ENCODE measurements at regions not wholly inside any gene's neighbourhood (a gene's known extent, or its start where the extent isn't known, plus 50 kb on each side); places are given as distances from the start of the nearest gene placed in this dataset.
"Not testable (repeated sequence)": the region's sequence is repeated elsewhere in the genome, so short reads cannot be mapped to it uniquely, and the experiment has no call there.

GRCh38 chr6:134400941-134401340 is 83.0 kb upstream of the SGK1 start:
- DNase-seq (ENCODE audit: low read depth in 2 of 2), result no peak

- DNase-seq (ENCODE audit: low read depth in 2 of 2), result peak in 1 of 2 donors; percentile 0
Observed at GRCh38 chr6:134398453-134398852, 80.5 kb upstream of the SGK1 start.

DNA sequence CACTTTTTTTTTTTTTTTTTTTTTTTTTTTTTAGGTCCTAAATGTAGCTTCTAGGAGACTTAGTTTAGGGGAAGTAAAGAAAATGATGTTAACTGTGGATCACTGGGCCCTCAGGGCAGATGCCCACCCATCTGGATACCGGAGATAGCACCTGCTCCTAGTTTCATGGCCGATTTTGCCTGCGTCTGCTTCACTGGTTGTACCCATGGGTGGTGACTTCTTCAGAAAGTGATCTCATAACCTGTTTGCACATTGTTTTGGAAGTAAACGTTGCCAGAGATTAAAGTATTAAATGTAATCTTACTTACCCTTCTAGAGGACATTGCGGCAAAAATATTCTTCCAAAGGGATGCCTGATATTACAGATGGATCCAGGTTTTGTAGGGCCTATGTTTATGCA is 79.8 kb upstream of the SGK1 start:
- DNase-seq (ENCODE audit: low read depth in 2 of 2), result no peak

DNA sequence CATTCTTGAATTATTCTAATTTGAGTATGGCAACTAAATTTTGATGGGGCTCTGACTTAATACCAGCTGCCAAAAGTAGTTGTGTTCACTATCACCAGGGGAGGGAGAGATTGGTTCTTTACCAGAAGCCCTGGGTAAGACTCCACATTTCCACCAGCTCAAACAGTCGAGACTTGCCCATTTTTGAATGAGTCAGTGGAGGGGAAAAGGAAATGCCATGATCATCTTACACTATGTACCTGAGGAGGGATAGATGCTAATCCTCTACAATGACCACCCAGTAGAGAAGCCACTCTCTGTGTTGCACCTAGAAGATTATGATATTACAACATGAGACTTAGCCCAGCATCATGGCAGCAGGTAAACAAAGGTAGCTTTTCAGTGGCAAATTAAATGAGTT is 77.0 kb upstream of the SGK1 start:
- no peak for DNase-seq (ENCODE audit: low read depth in 2 of 2)

DNA sequence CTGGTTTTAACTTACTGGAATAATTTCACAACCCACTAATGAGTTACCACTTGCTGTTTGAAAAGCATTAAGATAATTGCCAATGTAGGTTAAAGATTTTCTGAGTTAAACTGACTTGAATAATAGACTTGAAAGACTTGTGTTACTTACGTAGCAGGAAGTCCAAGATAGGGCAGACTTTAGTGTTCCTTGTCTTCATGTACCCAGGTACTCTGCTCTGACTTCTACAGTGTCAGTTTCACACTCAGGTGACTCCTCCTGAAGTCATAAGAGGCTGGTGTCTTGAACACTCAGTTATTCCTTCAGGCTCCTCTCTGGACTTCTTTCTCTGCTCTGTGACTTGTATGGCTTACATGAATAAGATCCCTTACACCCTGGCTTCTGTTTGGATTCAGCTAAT is 76.3 kb upstream of the SGK1 start:
- DNase-seq (ENCODE audit: low read depth in 2 of 2), result no peak

DNA sequence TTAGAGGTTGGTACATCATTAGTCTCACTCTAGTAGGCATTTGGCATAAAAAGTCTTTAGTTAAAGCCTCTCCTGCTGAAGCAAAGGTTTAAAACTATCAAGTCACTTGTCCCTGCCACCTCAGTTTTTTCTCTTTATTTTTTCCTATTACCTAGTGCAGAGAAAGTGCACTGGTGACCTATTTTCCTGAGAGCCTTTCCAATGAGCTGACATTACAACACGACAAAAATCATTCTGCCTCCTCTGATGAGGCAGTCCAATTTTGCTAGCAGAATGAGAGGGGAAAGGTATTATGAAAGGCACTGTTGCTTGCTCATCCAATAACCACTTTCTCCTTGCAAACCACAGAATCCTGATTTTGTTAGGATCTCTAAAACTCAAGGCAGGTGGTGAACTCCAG is 73.3 kb upstream of the SGK1 start:
- DNase-seq (ENCODE audit: low read depth in 2 of 2), result no peak

GRCh38 chr6:134389658-134390057 is 71.7 kb upstream of the SGK1 start:
- DNase-seq (ENCODE audit: low read depth in 2 of 2), result no peak

GRCh38 chr6:134389129-134389528 is 71.2 kb upstream of the SGK1 start:
- no peak for DNase-seq (ENCODE audit: low read depth in 2 of 2)

GRCh38 chr6:134386482-134386881 is 68.6 kb upstream of the SGK1 start:
- not testable (repeated sequence) for DNase-seq (ENCODE audit: low read depth in 2 of 2)

- no peak for DNase-seq (ENCODE audit: low read depth in 2 of 2)
Observed at GRCh38 chr6:134381959-134382358, 64.0 kb upstream of the SGK1 start.

DNA sequence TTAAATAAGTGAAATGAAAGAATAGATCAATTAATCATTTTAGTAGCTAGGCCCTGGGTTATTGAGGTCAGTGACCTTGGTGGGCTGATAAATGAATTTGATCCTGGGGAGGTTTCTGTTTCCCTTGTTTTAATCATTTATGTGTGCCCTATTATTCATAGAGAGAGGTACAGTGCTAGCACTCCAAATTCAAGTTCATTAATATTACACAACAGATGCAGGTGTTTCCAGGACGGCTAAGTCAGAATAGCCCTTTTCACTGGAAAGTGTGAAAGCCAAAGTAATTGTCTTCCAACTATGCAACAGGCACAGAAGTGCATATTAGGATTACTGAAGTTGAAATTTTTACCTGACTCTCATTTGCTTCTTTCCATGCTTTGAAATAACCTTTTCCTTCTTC is 61.7 kb upstream of the SGK1 start:
- DNase-seq (ENCODE audit: low read depth in 2 of 2), result no peak

- DNase-seq (ENCODE audit: low read depth in 2 of 2), result peak; percentile 18 to 22
Observed at GRCh38 chr6:134379076-134379475, 61.2 kb upstream of the SGK1 start.

GRCh38 chr6:134378426-134378825 is 60.5 kb upstream of the SGK1 start:
- DNase-seq (ENCODE audit: low read depth in 2 of 2), result no peak

- no peak for DNase-seq (ENCODE audit: low read depth in 2 of 2)
Observed at GRCh38 chr6:134376785-134377184, 58.9 kb upstream of the SGK1 start.

DNA sequence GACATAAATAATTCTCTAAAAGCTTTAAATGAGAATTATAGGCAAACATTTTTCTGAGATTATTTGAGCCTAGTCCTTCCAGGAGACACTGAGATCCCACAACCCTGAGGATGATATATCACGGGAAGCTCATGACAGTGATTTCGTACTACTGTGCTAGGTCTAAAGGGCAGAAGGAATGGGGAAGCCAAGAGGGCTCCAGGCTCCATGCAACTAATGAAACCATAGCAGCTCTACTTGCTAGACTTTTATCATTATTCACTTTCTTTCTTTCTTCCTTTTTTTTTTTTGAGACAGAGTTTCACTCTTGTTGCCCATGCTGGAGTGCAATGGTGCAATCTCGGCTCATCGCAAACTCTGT is 57.3 kb upstream of the SGK1 start:
- DNase-seq (ENCODE audit: low read depth in 2 of 2), result no peak

DNA sequence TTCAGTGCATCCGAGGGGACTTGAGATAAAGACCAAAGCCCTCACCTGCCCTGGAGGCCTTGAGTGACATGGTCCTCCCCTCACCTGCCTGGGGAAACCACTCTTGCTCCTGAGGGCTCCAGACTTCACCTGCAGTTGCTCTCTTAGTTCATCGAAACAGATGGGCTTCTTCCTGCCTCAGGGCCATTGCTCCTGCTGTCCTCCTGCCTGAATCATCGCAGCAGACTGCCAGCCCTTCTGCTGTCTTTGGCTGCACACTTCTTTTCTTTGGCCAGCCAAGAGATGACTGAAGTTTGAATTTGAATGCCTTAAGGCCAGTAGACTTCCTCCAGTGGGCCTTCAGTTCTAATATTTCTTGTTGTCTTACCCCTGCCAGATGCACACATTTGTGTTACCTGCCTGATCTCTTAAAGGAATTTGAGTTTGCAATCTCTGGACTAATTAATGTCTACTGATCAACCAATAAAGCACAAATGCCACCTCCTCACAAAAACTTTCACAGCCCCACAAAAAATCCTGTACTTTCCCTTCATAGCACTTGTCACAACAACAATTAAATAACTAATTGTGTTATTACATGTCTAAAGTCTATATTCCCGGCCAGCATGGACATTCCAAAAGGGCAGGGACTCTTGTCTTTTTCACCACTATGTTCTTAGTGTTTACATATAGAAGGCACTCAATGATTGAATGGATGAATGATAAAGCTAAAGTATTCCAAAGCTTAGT is 56.7 kb upstream of the SGK1 start:
- no peak for DNase-seq (ENCODE audit: low read depth in 2 of 2)

DNA sequence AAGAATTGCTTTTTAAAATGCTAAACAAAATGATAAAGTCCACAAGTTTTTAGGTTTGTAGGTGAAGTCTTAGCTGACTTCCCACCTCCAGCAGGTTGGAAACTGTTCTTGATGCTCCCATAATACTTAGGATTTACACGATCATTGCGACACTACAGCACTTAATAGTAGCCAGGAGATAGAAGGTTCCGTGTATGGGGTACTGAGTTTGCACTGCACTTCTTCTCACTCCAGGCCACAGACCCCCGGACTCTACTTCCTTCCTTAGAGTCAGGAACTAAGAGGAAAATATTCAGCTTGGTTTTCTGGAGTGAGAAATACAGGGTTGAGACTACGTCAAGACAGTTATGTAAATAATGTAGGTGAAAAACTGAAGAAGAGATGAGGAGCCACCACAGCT is 56.1 kb upstream of the SGK1 start:
- DNase-seq (ENCODE audit: low read depth in 2 of 2), result no peak

GRCh38 chr6:134373282-134373922 is 55.5 kb upstream of the SGK1 start:
- no peak for DNase-seq (ENCODE audit: low read depth in 2 of 2)

DNA sequence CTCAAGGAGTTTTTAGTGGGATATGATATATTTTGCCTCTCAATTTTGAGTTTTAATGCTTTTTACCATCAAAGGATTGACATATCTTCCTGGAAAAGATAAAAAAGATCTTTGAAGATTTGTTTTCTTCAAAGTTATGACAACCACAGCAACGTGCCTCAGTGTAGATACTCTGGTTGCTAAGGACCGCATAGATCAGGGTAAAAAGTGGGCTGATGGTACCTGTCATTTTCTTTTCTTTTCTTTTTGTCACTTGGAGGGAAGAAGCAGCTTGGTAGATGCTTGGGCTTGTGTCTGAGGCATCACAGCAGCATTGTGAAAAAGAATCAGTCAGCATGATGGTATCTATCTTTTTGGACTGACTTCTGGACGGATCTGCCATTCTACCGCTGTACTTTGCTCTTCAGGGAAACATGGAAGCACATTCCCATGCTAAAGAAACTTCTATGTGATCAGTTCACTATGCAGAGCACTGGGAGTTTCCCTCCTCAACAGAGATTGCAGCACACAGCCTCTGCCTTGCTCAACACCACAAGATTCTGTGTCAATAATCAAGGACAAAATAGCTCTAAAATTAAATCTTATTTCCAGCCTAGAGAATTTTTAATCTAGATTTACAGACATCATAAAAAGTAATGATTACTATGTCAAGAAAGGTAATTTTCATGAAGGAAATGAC is 54.8 kb upstream of the SGK1 start:
- DNase-seq (ENCODE audit: low read depth in 2 of 2), result no peak

DNA sequence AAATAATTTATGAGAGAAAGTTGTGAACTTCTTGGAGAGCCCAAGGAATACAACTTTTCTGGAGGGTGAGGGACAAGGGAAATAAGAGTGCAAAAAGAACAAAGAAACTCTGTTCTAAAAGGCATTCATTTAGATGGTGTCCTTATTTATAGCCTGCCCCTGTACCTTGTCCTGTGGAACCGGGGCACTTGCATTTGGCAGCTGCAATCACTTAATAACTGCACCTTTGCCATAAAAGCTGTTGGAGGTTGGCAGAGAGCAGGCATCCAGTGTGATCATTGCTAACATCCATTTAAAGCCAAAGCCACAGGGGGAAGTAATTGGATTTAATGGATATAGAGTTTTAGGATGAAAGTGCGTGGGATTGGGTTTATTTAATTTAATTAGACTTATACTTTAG is 50.8 kb upstream of the SGK1 start:
- DNase-seq (ENCODE audit: low read depth in 2 of 2), result no peak

Measured in activated CD4-positive, alpha-beta T cell treated with anti-CD3 and anti-CD28 coated beads for 24 hours (primary cell).